HCT116 (cell line): ENCODE measurements at regions not wholly inside any gene's neighbourhood (a gene's known extent, or its start where the extent isn't known, plus 50 kb on each side); places are given as distances from the start of the nearest gene placed in this dataset.
A peak's percentile ranks its signal among the peaks of the same experiment; 100 is the strongest.

Experiments
- CTCF ChIP-seq, 3 experiments: fragments of 200-600 bp in 1 of 3; sonication (generic) in 1 of 3; IDR thresholded peaks in 2 of 3; conservative IDR thresholded peaks in 1 of 3; 2 replicates each; pipeline ENCODE4 v1.5.1; 2012 to 2017; ENCODE audit warnings: low read depth in 2 of 3, low read length in 2 of 3, antibody characterized with exemption in 1 of 3, borderline replicate concordance in 1 of 3, control low read depth in 1 of 3, mild to moderate bottlenecking in 1 of 3, mixed read lengths in 1 of 3, mixed run types in 1 of 3, moderate library complexity in 1 of 3; ENCODE audit not compliant: insufficient read depth in 1 of 3
- POLR2AphosphoS5 ChIP-seq: IDR thresholded peaks from 2 replicates; pipeline ENCODE4 v1.6.1; 2011; ENCODE audit warnings: mild to moderate bottlenecking, low read depth, low read length, moderate library complexity

DNA sequence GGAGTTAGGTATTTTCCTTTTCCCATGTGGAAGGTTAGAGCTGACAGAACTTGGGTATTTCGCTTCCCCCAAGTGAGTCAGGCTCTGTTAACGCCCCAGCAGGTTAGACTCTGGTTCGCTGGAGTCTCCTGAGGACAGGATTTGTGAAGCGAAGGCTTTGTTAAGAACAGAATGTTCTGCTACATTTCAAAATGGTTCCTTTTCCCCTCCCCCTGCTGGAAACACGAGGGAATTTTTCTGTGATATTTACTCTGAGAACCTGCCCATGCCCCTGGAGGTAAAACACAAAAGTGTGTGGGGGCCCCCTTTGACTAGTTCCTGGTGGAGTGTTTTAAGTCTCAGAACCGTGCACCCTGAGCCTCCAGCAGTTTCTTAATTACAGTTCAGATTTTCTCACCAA, 731.4 kb upstream of the CITED2 start:
- TF ChIP-seq CTCF (IDR thresholded peaks at IDR 0.05 in 2 of 3, conservative IDR thresholded peaks at IDR 0.05 in 1 of 3; ENCODE audit: borderline replicate concordance in 1 of 3, insufficient read depth in 1 of 3, low read depth in 2 of 3, low read length in 2 of 3) (peak in 2 of 3 experiments; percentile 51 to 55; a peak in 4 of 6 replicates), POLR2AphosphoS5 (no peak)
